ENCODE measurements at regions not wholly inside any gene's neighbourhood (a gene's known extent, or its start where the extent isn't known, plus 50 kb on each side); places are given as distances from the start of the nearest gene placed in this dataset.

DNA sequence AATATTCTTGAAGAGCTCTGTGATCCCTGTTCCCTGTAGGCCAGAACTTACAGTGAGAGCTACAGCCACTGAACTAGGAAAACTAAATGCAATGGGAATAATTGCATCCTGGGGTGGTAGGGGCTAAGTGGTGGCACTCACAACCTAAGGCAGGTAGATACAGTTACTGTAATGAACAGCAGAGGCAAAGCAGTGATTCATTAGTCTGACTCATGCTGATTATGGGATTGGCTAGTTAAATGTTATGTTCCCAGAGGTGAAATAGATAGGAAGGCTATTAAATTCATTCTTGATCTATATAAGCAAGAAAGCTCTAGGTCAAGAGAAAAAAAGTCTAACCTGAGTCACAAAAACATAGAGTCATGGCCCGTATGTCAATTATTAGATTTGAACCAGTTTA is 173.1 kb upstream of the MALRD1 start:
- TF ChIP-seq EGR1 (IDR thresholded peaks at IDR 0.05; ENCODE audit: low read depth) (no peak), TCF7L2 (IDR thresholded peaks at IDR 0.05; ENCODE audit: borderline replicate concordance, extremely low read depth, insufficient read depth, insufficient read length) (no peak), EZH2 (IDR thresholded peaks at IDR 0.05) (no peak), POLR2A (IDR thresholded peaks at IDR 0.05; ENCODE audit: borderline replicate concordance, extremely low read depth, insufficient read depth, insufficient read length) (no peak), SRF (IDR thresholded peaks at IDR 0.05; ENCODE audit: low read depth) (no peak), CEBPB (IDR thresholded peaks at IDR 0.05; ENCODE audit: low read depth) (no peak), ZNF274 (IDR thresholded peaks at IDR 0.05; ENCODE audit: low read depth, low read length) (no peak)
- TF ChIP-seq, protein P1, sequence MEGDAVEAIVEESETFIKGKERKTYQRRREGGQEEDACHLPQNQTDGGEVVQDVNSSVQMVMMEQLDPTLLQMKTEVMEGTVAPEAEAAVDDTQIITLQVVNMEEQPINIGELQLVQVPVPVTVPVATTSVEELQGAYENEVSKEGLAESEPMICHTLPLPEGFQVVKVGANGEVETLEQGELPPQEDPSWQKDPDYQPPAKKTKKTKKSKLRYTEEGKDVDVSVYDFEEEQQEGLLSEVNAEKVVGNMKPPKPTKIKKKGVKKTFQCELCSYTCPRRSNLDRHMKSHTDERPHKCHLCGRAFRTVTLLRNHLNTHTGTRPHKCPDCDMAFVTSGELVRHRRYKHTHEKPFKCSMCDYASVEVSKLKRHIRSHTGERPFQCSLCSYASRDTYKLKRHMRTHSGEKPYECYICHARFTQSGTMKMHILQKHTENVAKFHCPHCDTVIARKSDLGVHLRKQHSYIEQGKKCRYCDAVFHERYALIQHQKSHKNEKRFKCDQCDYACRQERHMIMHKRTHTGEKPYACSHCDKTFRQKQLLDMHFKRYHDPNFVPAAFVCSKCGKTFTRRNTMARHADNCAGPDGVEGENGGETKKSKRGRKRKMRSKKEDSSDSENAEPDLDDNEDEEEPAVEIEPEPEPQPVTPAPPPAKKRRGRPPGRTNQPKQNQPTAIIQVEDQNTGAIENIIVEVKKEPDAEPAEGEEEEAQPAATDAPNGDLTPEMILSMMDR (IDR thresholded peaks at IDR 0.05 in 2 of 3, conservative IDR thresholded peaks at IDR 0.05 in 1 of 3; ENCODE audit: borderline replicate concordance in 1 of 3, insufficient read depth in 1 of 3, low read depth in 2 of 3, low read length in 2 of 3): no peak
- TF ChIP-seq, protein P2, sequence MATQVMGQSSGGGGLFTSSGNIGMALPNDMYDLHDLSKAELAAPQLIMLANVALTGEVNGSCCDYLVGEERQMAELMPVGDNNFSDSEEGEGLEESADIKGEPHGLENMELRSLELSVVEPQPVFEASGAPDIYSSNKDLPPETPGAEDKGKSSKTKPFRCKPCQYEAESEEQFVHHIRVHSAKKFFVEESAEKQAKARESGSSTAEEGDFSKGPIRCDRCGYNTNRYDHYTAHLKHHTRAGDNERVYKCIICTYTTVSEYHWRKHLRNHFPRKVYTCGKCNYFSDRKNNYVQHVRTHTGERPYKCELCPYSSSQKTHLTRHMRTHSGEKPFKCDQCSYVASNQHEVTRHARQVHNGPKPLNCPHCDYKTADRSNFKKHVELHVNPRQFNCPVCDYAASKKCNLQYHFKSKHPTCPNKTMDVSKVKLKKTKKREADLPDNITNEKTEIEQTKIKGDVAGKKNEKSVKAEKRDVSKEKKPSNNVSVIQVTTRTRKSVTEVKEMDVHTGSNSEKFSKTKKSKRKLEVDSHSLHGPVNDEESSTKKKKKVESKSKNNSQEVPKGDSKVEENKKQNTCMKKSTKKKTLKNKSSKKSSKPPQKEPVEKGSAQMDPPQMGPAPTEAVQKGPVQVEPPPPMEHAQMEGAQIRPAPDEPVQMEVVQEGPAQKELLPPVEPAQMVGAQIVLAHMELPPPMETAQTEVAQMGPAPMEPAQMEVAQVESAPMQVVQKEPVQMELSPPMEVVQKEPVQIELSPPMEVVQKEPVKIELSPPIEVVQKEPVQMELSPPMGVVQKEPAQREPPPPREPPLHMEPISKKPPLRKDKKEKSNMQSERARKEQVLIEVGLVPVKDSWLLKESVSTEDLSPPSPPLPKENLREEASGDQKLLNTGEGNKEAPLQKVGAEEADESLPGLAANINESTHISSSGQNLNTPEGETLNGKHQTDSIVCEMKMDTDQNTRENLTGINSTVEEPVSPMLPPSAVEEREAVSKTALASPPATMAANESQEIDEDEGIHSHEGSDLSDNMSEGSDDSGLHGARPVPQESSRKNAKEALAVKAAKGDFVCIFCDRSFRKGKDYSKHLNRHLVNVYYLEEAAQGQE (IDR thresholded peaks at IDR 0.05; ENCODE audit: low read depth): no peak
- TF ChIP-seq, protein P3, sequence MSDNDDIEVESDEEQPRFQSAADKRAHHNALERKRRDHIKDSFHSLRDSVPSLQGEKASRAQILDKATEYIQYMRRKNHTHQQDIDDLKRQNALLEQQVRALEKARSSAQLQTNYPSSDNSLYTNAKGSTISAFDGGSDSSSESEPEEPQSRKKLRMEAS (IDR thresholded peaks at IDR 0.05): no peak
- ChIA-PET RAD21 (ENCODE audit: low non-redundant PET in 1 of 2, low total read pairs in 2 of 2, uncharacterized antibody in 2 of 2, unreplicated experiment in 2 of 2) (no interaction called here), CTCF (no interaction called here), POLR2A (no interaction called here)
- Histone ChIP-seq H3K4me2 (ENCODE audit: low read length) (no peak overlapping the region), H3K79me2 (ENCODE audit: insufficient read depth, low read length) (no peaks in the 10 kb centered on the region), H3K9me2 (ENCODE audit: insufficient read depth) (no peaks in the 10 kb centered on the region), H3K4me3 (replicated peaks in 1 of 2; ENCODE audit: low read depth in 1 of 2, low read length in 2 of 2) (no peak overlapping the region), H3K9ac (ENCODE audit: low read length) (no peak overlapping the region), H3K27me3 (ENCODE audit: insufficient read depth, low read length) (no peaks in the 10 kb centered on the region), H3K9me3 (ENCODE audit: control insufficient read depth in 1 of 2, insufficient read depth in 1 of 2, low read depth in 1 of 2, low read length in 2 of 2) (peaks cover 5 to 11% of the 10 kb centered on the region in 2 experiments; a peak in 2 of 4 replicates), H3K27ac (ENCODE audit: low read depth, low read length) (no peak overlapping the region), H4K20me1 (ENCODE audit: insufficient read depth) (no peaks in the 10 kb centered on the region), H2AFZ (ENCODE audit: low read depth, low read length, poor library complexity, severe bottlenecking) (no peak overlapping the region), H3K4me1 (ENCODE audit: control insufficient read depth in 1 of 2, insufficient read depth in 2 of 2, low read length in 2 of 2) (no peaks in the 10 kb centered on the region), H3K36me3 (ENCODE audit: control insufficient read depth in 1 of 2, insufficient read depth in 2 of 2, low read length in 2 of 2) (no peaks in the 10 kb centered on the region)
- intact Hi-C loops (cut with micrococcal nuclease): no loop called here
- BruUV-seq (replicated peaks): no TSS peak
- no peak for DNase-seq (ENCODE audit: low read depth, low spot score)
- ATAC-seq: no peak
